PFSK-1 (cell line): ENCODE measurements at regions not wholly inside any gene's neighbourhood (a gene's known extent, or its start where the extent isn't known, plus 50 kb on each side); places are given as distances from the start of the nearest gene placed in this dataset.

Source experiments
- FOXP2 ChIP-seq: optimal IDR thresholded peaks from 2 replicates; pipeline ENCODE3; 2011; ENCODE audit warnings: borderline replicate concordance, control low read depth, inconsistent platforms; ENCODE audit not compliant: insufficient read depth; ENCODE audit errors: extremely low read length, extremely low read depth
- POLR2AphosphoS5 ChIP-seq: IDR thresholded peaks from 2 replicates; pipeline ENCODE4 v1.6.1; 2012; ENCODE audit warnings: low read depth, mild to moderate bottlenecking, control low read depth, low read length, moderate library complexity
- REST ChIP-seq, 2 experiments: IDR thresholded peaks; 2 replicates each; pipeline versions ENCODE4 v1.6.1 to v1.8.0; 2011 to 2012; ENCODE audit warnings: low read depth in 2 of 2, low read length in 2 of 2, control low read depth in 1 of 2, inconsistent platforms in 1 of 2, mild to moderate bottlenecking in 1 of 2, moderate library complexity in 1 of 2; ENCODE audit not compliant: insufficient read depth in 1 of 2

- TF ChIP-seq POLR2AphosphoS5 (no peak), REST (IDR thresholded peaks at IDR 0.05; ENCODE audit: insufficient read depth in 1 of 2, low read depth in 2 of 2, low read length in 2 of 2) (no peak), FOXP2 (no peak)
Observed at GRCh38 chr2:20542746-20543468, 96.0 kb downstream of the RHOB start.
